ENCODE measurements at regions not wholly inside any gene's neighbourhood (a gene's known extent, or its start where the extent isn't known, plus 50 kb on each side); places are given as distances from the start of the nearest gene placed in this dataset.

GRCh38 chr4:137676357-137676998 lies 144.2 kb upstream of the PCDH18 start:
- DNase-seq (ENCODE audit: low read depth in 3 of 3), result no peak

GRCh38 chr4:137674066-137674465 lies 141.8 kb upstream of the PCDH18 start:
- no peak for DNase-seq (ENCODE audit: low read depth in 3 of 3)

- DNase-seq (ENCODE audit: low read depth in 3 of 3), result no peak
Observed at GRCh38 chr4:137668885-137669545, 136.7 kb upstream of the PCDH18 start.

- DNase-seq (ENCODE audit: low read depth in 3 of 3), result no peak
Observed at GRCh38 chr4:137664416-137664815, 132.1 kb upstream of the PCDH18 start.

- DNase-seq (ENCODE audit: low read depth in 3 of 3), result no peak
Observed at GRCh38 chr4:137664046-137664387, 131.7 kb upstream of the PCDH18 start.

DNA sequence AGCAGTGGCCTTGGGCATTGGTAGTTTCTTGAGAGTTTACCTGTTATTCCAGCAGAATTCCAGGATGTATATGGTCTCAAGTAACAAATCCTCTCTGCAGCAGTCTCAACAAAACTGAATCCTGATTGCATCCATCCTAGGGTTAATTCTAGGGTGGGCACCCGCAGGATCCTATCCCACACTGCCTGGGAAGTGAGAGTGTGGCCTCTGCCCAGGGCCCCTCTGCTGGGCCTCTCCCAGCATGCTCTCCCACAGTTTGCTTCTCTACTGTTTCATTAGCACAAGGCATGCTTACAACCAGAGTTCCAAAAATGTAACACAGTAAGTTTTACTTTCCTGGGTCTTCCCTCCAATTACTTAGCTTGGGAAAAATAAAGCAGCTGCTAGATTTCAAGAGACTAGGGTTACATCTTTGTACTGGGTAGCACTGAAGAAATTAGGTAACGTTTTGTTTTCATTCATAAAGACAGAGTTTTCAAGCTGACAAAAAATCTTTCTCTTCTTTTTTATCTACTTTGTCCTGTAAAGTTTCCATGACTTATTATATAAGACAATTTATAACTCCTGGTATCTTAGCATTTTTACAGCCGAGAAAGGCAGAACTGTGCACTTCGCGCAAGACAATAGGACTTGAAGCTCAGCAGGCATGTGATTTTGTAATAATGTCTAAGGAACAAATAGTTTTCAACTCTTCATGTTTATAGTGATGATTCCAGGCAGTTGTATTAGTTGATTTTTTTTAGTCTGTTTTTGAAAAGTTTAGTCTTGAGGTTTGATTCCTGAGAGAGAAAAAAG lies 131.2 kb upstream of the PCDH18 start:
- DNase-seq (ENCODE audit: low read depth in 3 of 3), result no peak

DNA sequence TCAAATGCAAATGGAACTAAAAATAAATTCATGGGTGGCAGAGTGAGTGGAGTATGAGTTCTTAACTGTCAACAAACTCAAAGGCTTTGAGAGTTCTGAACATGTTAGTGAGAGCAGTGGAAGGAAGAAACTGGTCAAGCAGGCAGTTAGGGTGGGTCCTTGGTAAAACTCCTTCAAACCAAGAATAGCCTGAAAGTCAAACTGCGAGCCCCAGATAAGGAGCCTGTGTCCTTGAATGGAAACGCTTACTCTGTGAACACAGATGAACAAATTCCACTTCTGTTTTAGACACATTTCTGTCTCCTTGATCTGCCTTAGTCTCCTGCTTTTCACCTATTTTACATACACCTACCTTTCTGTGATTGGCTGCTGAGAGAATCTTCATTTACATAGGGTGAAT lies 129.4 kb upstream of the PCDH18 start:
- no peak for DNase-seq (ENCODE audit: low read depth in 3 of 3)

DNA sequence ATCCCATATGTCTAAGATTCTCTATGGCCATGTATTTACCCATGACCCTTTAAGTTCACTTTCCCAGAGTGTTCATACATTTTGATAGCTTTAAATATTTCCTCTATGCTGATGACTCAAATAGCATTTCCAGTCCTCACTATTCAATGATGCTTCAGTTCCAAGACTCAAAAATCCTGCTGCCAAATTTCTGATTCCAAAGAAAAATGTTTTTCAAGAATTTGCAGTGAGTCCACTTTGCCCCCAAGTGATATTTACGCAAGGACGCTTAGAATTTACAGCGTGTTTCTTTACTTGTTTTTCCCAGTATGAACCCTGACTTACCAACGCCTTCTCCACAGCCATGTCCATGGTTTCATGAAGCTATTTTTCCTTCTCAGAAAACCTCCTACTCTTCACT lies 127.9 kb upstream of the PCDH18 start:
- DNase-seq (ENCODE audit: low read depth in 3 of 3), result no peak

DNA sequence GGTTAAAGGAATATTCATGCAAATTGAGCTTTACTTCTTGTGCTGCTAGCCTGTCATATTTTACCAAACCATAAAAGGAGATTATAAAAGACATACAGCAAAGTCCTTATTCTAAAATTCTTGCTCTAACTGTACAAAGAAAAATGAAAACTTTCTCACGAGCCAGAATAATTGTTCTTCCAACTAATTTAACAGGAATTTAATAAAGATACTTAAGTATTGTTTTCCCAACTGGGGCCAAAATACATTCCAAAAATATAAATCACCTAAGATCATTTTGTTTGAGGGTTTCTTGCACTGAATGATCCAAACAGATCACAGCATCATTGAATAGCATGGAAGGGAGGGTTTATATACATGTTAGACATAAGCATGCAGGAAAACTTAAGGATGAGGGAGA lies 127.1 kb upstream of the PCDH18 start:
- DNase-seq (ENCODE audit: low read depth in 3 of 3), result no peak

- DNase-seq (ENCODE audit: low read depth in 3 of 3), result no peak
Observed at GRCh38 chr4:137656661-137657060, 124.4 kb upstream of the PCDH18 start.

- DNase-seq (ENCODE audit: low read depth in 3 of 3), result no peak
Observed at GRCh38 chr4:137655302-137655701, 123.0 kb upstream of the PCDH18 start.

- DNase-seq (ENCODE audit: low read depth in 3 of 3), result no peak
Observed at GRCh38 chr4:137651128-137651527, 118.8 kb upstream of the PCDH18 start.

DNA sequence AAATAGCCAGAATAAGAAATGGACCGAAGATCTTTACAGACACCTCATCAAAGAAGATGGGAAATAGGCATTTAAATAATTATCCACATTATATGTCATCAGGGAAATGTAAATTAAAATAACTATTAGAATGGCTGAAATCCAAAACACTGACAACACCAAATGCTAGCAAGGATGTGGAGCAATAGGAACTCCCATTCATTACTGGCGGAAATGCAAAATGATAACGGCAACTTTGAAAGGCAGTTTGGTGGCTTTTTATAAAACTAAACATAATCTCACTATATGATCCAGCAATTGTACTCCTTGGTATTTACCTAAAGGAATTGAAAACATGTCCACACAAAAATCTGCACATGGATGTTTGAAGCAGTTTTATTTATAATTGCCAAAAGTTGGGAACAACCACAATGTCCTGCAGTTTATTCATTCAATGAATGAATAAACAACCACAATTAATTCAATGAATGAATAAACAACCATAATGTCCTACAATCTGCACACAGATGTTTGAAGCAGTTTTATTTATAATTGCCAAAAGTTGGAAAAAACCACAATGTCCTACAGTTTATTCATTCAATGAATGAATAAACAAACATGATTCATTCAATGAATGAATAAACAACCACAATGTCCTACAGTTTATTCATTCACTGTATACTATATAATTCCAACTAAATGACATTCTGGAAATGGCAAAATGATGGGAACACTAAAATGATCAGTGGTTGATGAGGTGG lies 117.6 kb upstream of the PCDH18 start:
- DNase-seq (ENCODE audit: low read depth in 3 of 3), result no peak

- DNase-seq (ENCODE audit: low read depth in 3 of 3), result no peak
Observed at GRCh38 chr4:137648531-137648930, 116.2 kb upstream of the PCDH18 start.

- DNase-seq (ENCODE audit: low read depth in 3 of 3), result no peak
Observed at GRCh38 chr4:137647375-137647774, 115.1 kb upstream of the PCDH18 start.

GRCh38 chr4:137644201-137644600 lies 111.9 kb upstream of the PCDH18 start:
- DNase-seq (ENCODE audit: low read depth in 3 of 3), result no peak

- DNase-seq (ENCODE audit: low read depth in 3 of 3), result no peak
Observed at GRCh38 chr4:137641544-137641943, 109.2 kb upstream of the PCDH18 start.

DNA sequence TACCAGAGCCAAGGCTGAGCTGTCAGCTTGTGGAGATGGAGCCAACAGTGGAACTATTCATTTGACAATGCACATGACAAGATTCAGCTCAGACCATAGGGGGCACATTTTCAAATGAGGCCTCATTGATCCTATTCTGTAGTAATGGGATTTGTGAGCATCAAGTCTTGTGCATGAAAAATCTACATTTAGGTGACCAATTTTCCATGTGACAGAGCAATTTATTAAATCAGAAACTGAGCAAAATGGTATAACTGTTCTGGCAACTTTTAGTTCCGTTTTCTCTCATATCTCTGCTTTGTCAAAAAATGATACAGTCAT lies 108.5 kb upstream of the PCDH18 start:
- DNase-seq (ENCODE audit: low read depth in 3 of 3), result no peak

DNA sequence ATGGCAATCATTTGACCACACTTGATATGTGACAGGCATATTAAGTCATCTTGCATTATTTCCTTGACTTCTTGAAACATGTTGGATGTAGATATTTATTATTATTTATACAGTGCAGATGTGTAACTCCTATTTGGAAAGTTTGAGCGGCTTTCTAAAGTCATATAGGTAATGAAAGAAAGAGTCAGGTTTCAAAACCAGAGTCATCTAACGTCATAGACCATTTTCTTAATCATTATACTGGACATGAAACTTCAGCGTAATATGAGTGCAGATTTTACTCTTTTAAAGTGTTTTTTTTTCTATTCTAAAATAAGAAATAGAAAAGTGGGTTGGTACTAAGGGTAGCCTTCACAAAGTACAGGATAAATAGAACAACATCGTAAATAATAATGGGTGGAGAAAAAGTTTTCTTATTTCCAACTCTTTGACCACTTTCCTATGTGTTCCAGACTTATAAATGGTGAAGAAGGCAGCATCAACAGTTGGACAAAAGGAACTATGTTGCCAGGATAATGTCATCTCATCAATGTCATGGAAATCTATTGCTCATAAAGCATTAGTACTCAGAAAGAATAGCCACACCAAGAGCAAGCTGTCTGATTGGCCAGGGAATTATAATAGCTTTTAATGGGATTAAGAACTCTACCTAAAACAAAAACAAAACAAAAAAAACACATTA lies 108.0 kb upstream of the PCDH18 start:
- no peak for DNase-seq (ENCODE audit: low read depth in 3 of 3)

DNA sequence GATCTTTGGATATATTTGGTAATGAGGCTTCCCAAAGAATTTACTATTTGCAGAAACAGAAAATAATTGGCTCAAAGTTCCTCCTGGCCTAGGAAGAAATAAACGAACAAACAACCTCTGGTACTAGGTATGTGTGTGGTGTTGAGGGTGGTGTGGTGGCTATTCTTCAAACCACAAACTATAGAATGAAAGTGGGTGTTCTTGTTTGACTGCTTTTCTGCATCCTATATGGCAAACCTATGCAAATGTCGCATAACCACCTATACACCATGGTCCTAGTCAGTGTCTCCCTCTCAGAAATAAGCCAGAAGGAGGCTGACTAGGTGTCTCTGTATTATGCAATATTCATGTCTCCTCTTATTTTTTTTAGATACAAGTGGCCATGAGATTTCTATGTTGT lies 106.6 kb upstream of the PCDH18 start:
- no peak for DNase-seq (ENCODE audit: low read depth in 3 of 3)

GRCh38 chr4:137635601-137636000 lies 103.3 kb upstream of the PCDH18 start:
- no peak for DNase-seq (ENCODE audit: low read depth in 3 of 3)

GRCh38 chr4:137635108-137635507 lies 102.8 kb upstream of the PCDH18 start:
- DNase-seq (ENCODE audit: low read depth in 3 of 3), result no peak
